ENCODE measurements at regions not wholly inside any gene's neighbourhood (a gene's known extent, or its start where the extent isn't known, plus 50 kb on each side); places are given as distances from the start of the nearest gene placed in this dataset.

GRCh38 chr19:28247243-28247642, 965.7 kb downstream of the UQCRFS1 start:
- no peaks in the 10 kb centered on the region for H3K4me1 Mint-ChIP-seq (ENCODE audit: low read depth)

GRCh38 chr19:28245937-28246336, 967.0 kb downstream of the UQCRFS1 start:
- DNase-seq (no peak), ATAC-seq (no peak)
- Mint-ChIP-seq H3K36me3 (ENCODE audit: low read depth) (no peaks in the 10 kb centered on the region), H3K4me1 (ENCODE audit: low read depth) (no peaks in the 10 kb centered on the region), H3K9me3 (no peaks in the 10 kb centered on the region), H3K4me3 (no peak overlapping the region), H3K27me3 (no peaks in the 10 kb centered on the region), H3K27ac (no peak overlapping the region)
- ChIA-PET CTCF (no interaction called here), POLR2A (no interaction called here)
- TF ChIP-seq, protein P1, sequence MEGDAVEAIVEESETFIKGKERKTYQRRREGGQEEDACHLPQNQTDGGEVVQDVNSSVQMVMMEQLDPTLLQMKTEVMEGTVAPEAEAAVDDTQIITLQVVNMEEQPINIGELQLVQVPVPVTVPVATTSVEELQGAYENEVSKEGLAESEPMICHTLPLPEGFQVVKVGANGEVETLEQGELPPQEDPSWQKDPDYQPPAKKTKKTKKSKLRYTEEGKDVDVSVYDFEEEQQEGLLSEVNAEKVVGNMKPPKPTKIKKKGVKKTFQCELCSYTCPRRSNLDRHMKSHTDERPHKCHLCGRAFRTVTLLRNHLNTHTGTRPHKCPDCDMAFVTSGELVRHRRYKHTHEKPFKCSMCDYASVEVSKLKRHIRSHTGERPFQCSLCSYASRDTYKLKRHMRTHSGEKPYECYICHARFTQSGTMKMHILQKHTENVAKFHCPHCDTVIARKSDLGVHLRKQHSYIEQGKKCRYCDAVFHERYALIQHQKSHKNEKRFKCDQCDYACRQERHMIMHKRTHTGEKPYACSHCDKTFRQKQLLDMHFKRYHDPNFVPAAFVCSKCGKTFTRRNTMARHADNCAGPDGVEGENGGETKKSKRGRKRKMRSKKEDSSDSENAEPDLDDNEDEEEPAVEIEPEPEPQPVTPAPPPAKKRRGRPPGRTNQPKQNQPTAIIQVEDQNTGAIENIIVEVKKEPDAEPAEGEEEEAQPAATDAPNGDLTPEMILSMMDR (IDR thresholded peaks at IDR 0.05) = no peak
- intact Hi-C loops (cut with micrococcal nuclease) = no loop called here

More at GRCh38 chr19:28247243-28247642, 965.7 kb downstream of the UQCRFS1 start:
- Mint-ChIP-seq H3K4me3 (no peak overlapping the region), H3K27ac (no peak overlapping the region), H3K36me3 (ENCODE audit: low read depth) (no peaks in the 10 kb centered on the region), H3K27me3 (no peaks in the 10 kb centered on the region), H3K9me3 (no peaks in the 10 kb centered on the region)
- ChIA-PET CTCF (no interaction called here), POLR2A (no interaction called here)
- DNase-seq = no peak
- ATAC-seq = no peak
- intact Hi-C loops (cut with micrococcal nuclease) = no loop called here
- TF ChIP-seq, protein P1 (IDR thresholded peaks at IDR 0.05) = no peak

DNA sequence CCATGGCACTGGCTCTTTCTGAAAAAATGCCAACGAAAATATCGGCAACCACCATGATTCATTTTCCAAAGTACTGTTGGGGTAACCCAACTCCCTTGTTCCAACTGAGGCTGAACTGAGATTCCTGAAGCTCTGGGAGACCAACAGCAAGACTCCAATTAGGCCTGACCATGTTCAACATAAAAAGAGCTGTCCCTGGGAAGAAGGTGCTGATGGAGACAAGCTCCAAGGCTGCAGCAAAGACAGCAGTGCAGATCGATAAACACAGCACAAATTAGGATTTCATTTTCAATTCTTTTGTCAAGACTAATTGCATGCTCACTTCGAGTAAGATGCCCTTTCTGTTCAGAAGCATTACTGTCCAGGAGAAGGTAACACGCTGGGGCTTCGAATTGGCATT, 968.0 kb downstream of the UQCRFS1 start:
- ChIA-PET POLR2A (no interaction called here), CTCF (no interaction called here)
- H3K36me3 Mint-ChIP-seq (ENCODE audit: low read depth) = no peaks in the 10 kb centered on the region
- intact Hi-C loops (cut with micrococcal nuclease) = loop anchor here (5.0 kb wide), 1 partner anchor 82 kb away; no protein-coding TSS in a partner anchor
- TF ChIP-seq, protein P1 (IDR thresholded peaks at IDR 0.05) = no peak
- no peaks in the 10 kb centered on the region for H3K9me3 Mint-ChIP-seq
- DNase-seq (no peak), ATAC-seq (no peak)
- no peak overlapping the region for H3K27ac Mint-ChIP-seq
- no peak overlapping the region for H3K4me3 Mint-ChIP-seq
- no peaks in the 10 kb centered on the region for H3K27me3 Mint-ChIP-seq
- no peaks in the 10 kb centered on the region for H3K4me1 Mint-ChIP-seq (ENCODE audit: low read depth)

- ATAC-seq (no peak), DNase-seq (peak; percentile 38)
- Mint-ChIP-seq H3K4me1 (ENCODE audit: low read depth) (no peaks in the 10 kb centered on the region), H3K9me3 (no peaks in the 10 kb centered on the region), H3K27ac (no peak overlapping the region), H3K36me3 (ENCODE audit: low read depth) (no peaks in the 10 kb centered on the region), H3K4me3 (no peak overlapping the region), H3K27me3 (no peaks in the 10 kb centered on the region)
- POLR2A ChIA-PET = no interaction called here
- intact Hi-C loops (cut with micrococcal nuclease) = loop anchor here (5.0 kb wide), 1 partner anchor 85 kb away; no protein-coding TSS in a partner anchor
- TF ChIP-seq, protein P1 (IDR thresholded peaks at IDR 0.05) = peak; percentile 52
- CTCF ChIA-PET = interaction anchor here (0.6 to 1.1 kb wide), 4 partner anchors 11 to 391 kb away, joined by 3 to 4 read pairs (median 3); no protein-coding TSS in a partner anchor
These were observed 970.5 kb downstream of the UQCRFS1 start for GRCh38 chr19:28242317-28242927.

DNA sequence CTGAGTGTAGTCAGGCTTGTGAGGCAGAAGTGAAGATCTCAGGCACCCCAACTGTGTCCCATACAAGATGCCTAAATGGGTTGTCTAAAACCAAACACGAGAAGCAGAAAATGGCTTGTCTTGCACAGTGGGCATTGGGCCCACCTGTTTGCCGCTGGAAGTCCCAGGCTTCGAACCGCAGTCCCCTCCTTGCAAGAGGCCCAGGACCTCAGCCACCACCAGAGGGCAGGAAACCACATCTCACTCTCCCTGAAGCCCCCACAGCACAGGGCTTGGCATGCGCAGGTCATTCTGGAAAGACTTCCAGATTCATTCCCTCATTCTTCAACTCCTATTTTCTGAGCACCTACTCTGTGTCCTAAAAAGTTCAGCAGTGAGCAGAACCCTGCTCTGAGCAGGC, 973.7 kb downstream of the UQCRFS1 start:
- Mint-ChIP-seq H3K27me3 (no peaks in the 10 kb centered on the region), H3K36me3 (ENCODE audit: low read depth) (no peaks in the 10 kb centered on the region), H3K4me1 (ENCODE audit: low read depth) (no peaks in the 10 kb centered on the region), H3K4me3 (no peak overlapping the region), H3K27ac (no peak overlapping the region), H3K9me3 (no peaks in the 10 kb centered on the region)
- TF ChIP-seq, protein P1 (IDR thresholded peaks at IDR 0.05) = no peak
- DNase-seq (peak; percentile 12), ATAC-seq (no peak)
- POLR2A ChIA-PET = no interaction called here
- intact Hi-C loops (cut with micrococcal nuclease) = no loop called here
- CTCF ChIA-PET = no interaction called here

Data from activated CD8-positive, alpha-beta T cell treated with anti-CD3 and anti-CD28 coated beads for 36 hours (primary cell).